GM12892 (cell line): ENCODE measurements at regions not wholly inside any gene's neighbourhood (a gene's known extent, or its start where the extent isn't known, plus 50 kb on each side); places are given as distances from the start of the nearest gene placed in this dataset.
"Not testable (repeated sequence)": the region's sequence is repeated elsewhere in the genome, so short reads cannot be mapped to it uniquely, and the experiment has no call there.

ENCODE experiments used
- DNase-seq: peaks from one replicate; pipeline ENCODE4 v3.0.0; 2011; ENCODE audit not compliant: insufficient read length
- FAIRE-seq: peaks from 2 replicates; lab custom pipeline; 2011; peaks lifted over from hg19 to GRCh38; lab: Jason Lieb, UNC
- POLR2A ChIP-seq: IDR thresholded peaks from 2 replicates; pipeline ENCODE4 v1.6.1; 2011; ENCODE audit warnings: low read depth, low read length, control low read depth
- POLR2AphosphoS5 ChIP-seq: IDR thresholded peaks from 2 replicates; pipeline ENCODE4 v1.6.1; 2011; ENCODE audit warnings: low read depth, low read length, control low read depth
- TAF1 ChIP-seq: IDR thresholded peaks from 2 replicates; pipeline ENCODE4 v1.6.1; 2011; ENCODE audit warnings: low read depth, mild to moderate bottlenecking, control low read depth, low read length, borderline replicate concordance

DNA sequence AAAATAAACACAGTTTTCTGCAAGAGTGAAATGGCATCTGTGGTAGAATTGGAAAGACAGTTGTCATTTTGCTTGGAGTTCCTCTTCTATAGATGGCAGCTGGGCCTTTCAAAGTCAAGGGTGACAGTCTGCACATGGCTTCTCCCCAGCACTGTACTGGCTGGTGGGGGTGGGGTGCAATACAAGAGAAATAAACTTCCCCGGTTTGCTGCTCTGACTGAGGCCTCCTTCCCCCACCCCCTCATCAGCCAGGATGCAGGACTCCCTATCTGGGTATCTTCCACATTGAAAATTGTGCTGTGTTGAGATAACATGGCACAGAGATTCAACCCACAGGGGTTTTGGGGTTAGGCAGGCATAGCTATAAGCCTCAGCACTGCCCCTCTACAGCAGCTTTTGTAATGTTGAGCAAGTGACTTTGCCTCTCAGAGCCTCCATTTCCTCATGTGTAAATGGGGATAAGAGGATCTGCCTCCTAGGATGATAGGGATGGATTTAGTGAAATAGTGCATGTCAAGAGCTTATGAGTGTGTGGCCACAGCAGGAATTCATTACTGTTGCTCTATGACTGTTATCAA, 85.8 kb upstream of the WDR11 start:
- FAIRE-seq (no peak), DNase-seq (no peak)
- no peak for TF ChIP-seq POLR2AphosphoS5
- no peak for TF ChIP-seq POLR2A
- TF ChIP-seq TAF1: no peak

DNA sequence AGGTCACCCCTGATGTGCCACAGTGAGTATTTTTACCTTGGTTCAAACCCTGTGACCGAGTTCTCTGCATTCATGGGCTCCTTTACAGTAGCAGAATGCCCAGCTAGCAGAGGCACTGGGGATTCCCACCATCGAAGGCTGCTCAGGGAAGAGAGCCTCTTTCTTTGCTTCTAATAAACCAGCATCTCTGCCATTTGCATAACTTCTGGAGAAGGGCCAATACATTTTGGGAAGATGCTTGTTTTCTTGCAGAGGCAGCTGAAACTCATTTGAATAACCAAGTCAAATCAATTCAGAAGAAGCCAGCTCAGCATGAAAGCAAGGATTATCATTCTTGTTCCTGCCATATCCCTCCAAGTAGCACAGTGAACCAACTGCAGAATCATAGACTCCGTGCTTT, 82.9 kb upstream of the WDR11 start:
- FAIRE-seq: no peak
- TF ChIP-seq TAF1 (no peak), POLR2AphosphoS5 (no peak)
- DNase-seq: no peak

- FAIRE-seq: no peak
- TF ChIP-seq POLR2A: no peak
- DNase-seq: no peak
Observed at GRCh38 chr10:120770496-120770895, 80.7 kb upstream of the WDR11 start.

GRCh38 chr10:120776442-120776841, 74.7 kb upstream of the WDR11 start:
- TF ChIP-seq POLR2A (no peak), POLR2AphosphoS5 (no peak), TAF1 (no peak)
- DNase-seq (no peak), FAIRE-seq (no peak)

DNA sequence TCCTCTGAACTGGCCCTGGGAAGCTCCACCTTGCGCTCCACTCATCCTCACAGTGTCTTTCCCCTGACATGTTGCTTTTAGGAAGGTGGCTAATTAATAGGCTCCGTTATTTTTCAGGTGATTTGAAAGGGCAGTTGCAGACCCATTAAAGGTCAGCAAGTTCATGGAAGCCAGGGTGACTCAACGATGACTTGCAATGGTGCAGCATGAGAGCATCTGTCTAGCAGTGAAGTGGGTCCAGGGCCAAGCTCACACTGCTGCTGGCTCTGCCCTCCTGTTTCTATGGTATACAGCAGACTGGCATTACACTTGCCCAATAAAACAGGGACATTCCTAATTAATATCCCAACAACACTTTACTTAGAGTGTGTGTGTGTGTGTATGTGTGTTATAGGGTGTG, 68.8 kb upstream of the WDR11 start:
- FAIRE-seq: no peak

GRCh38 chr10:120783098-120783497, 68.1 kb upstream of the WDR11 start:
- FAIRE-seq: no peak

More for the DNA sequence above, 68.8 kb upstream of the WDR11 start:
- DNase-seq: no peak
- TF ChIP-seq POLR2AphosphoS5 (no peak), TAF1 (no peak), POLR2A (no peak)

DNA sequence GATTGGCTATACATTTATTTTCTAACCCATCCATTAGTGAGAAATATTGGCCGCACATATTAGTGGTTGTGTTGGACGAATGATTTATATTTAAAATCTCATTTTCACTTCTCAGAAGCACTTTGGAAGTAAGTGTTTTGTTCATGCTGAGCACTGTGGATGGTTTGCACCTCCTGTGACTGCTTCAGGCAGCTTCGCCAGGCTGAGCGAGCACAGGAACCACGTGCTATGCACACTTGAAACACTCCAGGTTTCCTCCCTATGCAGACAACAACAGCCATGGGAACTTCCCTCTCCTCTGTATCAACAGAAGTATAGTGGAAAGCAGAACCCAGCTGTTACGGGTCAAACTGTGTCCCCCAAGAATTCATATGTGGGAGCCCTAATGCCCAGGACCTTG, 67.3 kb upstream of the WDR11 start:
- TF ChIP-seq TAF1 (no peak), POLR2A (no peak), POLR2AphosphoS5 (no peak)
- FAIRE-seq: no peak
- DNase-seq: no peak

More at GRCh38 chr10:120783098-120783497, 68.1 kb upstream of the WDR11 start:
- DNase-seq: no peak
- no peak for TF ChIP-seq TAF1
- no peak for TF ChIP-seq POLR2AphosphoS5
- TF ChIP-seq POLR2A: no peak

- TF ChIP-seq POLR2AphosphoS5 (no peak), TAF1 (no peak), POLR2A (no peak)
- FAIRE-seq (no peak), DNase-seq (no peak)
Observed at GRCh38 chr10:120788771-120789170, 62.4 kb upstream of the WDR11 start.

DNA sequence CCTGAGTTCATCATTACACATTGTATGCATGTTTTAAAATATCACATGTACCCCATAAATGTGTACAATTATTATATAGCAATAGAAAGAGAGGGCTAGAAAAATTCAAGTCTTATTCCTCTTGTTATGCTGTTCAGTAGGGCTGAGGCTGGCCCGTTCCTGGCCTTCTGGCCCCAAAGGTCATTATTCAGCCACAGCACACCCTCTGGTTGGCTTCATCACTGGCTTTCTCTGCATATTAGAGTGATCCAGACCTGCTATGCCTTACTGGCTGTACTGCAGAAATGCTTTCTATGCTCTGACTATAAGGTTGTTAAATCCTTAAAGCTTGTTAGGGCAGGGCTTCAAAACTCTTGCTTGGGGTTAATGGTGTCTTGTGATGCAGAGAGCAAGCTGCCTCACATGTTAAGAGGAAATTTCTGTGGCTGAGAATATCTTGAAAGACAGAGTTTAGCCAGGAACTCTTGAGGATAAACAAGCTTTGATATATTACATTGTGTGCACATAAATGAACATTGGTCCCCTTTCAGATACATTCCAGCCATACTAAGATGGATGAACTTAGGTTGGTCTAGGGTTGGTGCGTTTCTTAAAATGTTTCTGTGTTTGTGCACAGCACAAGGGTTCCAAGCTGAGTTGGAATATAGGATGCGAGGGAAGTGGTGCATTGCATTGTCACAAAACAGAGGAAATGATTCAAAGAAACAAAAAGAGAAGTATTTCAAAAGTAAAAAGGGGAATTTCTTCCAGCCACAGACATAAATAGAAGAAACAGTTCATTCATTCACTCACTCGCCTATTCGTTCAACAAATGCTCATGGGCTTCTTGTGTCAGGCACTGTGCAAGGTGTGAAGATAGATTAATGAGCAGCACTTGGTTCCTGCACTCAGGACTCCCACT, 61.6 kb upstream of the WDR11 start:
- FAIRE-seq (no peak), DNase-seq (no peak)
- TF ChIP-seq TAF1 (no peak), POLR2AphosphoS5 (no peak), POLR2A (no peak)

- FAIRE-seq (no peak), DNase-seq (no peak)
- TF ChIP-seq TAF1: no peak
- TF ChIP-seq POLR2A: no peak
- TF ChIP-seq POLR2AphosphoS5: no peak
Observed at GRCh38 chr10:120791316-120791715, 59.8 kb upstream of the WDR11 start.

GRCh38 chr10:120793088-120793487, 58.1 kb upstream of the WDR11 start:
- FAIRE-seq: no peak
- DNase-seq: no peak
- no peak for TF ChIP-seq POLR2AphosphoS5
- no peak for TF ChIP-seq POLR2A
- no peak for TF ChIP-seq TAF1

GRCh38 chr10:120794390-120794789, 56.8 kb upstream of the WDR11 start:
- TF ChIP-seq POLR2A (no peak), TAF1 (no peak), POLR2AphosphoS5 (no peak)
- DNase-seq (no peak), FAIRE-seq (no peak)

GRCh38 chr10:120798276-120798675, 52.9 kb upstream of the WDR11 start:
- DNase-seq, FAIRE-seq: not testable (repeated sequence)
